K562 (cell line): ENCODE measurements at regions not wholly inside any gene's neighbourhood (a gene's known extent, or its start where the extent isn't known, plus 50 kb on each side); places are given as distances from the start of the nearest gene placed in this dataset.
A peak's percentile ranks its signal among the peaks of the same experiment; 100 is the strongest.

Experiments used
- ATAC-seq: fragments of 200-7000 bp; cut with Tn5 transposase; 3 replicates; pipeline ENCODE4 v1.9.1; 2020; ENCODE audit warnings: moderate library complexity
- BruUV-seq: library from RNA; stranded (reverse); fragments of 400-500 nt; replicated peaks from 2 replicates; lab custom pipeline; 2021; lab: Mats Ljungman, UMichigan
- CTCF ChIA-PET: fragments of 300-600 bp; formaldehyde crosslinking; extraction: SDS; loops from one replicate; lab custom pipeline; 2021; ENCODE audit warnings: low intra/inter-chr PET ratio; lab: Yijun Ruan, JAX
- POLR2A ChIA-PET: fragments of 300-600, 350-650 bp; sonication (Branson Sonifier 250); formaldehyde crosslinking; extraction: SDS; loops from one replicate; lab custom pipeline; 2021; ENCODE audit warnings: antibody characterized with exemption, inconsistent platforms; lab: Yijun Ruan, JAX
- DNase-seq, 4 experiments: peaks; one replicate each; pipeline versions ENCODE4 v3.0.0 to v3.0.0-alpha.2; 2011 to 2018; ENCODE audit warnings: low spot score in 3 of 4, mixed read lengths in 3 of 4; ENCODE audit errors: extremely low read depth in 1 of 4
- FAIRE-seq: peaks from 2 replicates; lab custom pipeline; 2011; peaks lifted over from hg19 to GRCh38; lab: Jason Lieb, UNC
- H2AFZ ChIP-seq: 2 replicates; pipeline ENCODE4 v1.6.0; 2011; ENCODE audit warnings: low read depth, low read length, control low read depth, inconsistent platforms
- H3K27ac ChIP-seq: fragments of 200-600 bp; 3 replicates; pipeline ENCODE4 v1.8.0; 2011; ENCODE audit warnings: low read depth, mild to moderate bottlenecking, control low read depth, inconsistent platforms, low read length, moderate library complexity, mixed read lengths; ENCODE audit errors: extremely low read depth
- H3K27me3 ChIP-seq, 2 experiments: fragments of 300-600 bp in 1 of 2; 2 replicates in 1 of 2; 3 replicates in 1 of 2; pipeline versions ENCODE4 v1.6.0 to v1.8.0; 2011; ENCODE audit warnings: inconsistent platforms in 2 of 2, low read length in 2 of 2, mild to moderate bottlenecking in 1 of 2, mixed read lengths in 1 of 2, moderate library complexity in 1 of 2; ENCODE audit not compliant: control insufficient read depth in 2 of 2, insufficient read depth in 2 of 2
- H3K36me3 ChIP-seq: fragments of 300-600 bp; 3 replicates; pipeline ENCODE4 v1.8.0; 2011; ENCODE audit warnings: mild to moderate bottlenecking, low read length, inconsistent platforms; ENCODE audit not compliant: control insufficient read depth, insufficient read depth
- H3K4me1 ChIP-seq, 2 experiments: fragments of 200-600 bp in 1 of 2; replicated peaks in 1 of 2; 2 replicates in 1 of 2; 3 replicates in 1 of 2; pipeline versions ENCODE4 v1.5.1 to v1.8.0; 2011; ENCODE audit warnings: inconsistent platforms in 2 of 2, low read length in 2 of 2, mild to moderate bottlenecking in 1 of 2, mixed read lengths in 1 of 2, moderate library complexity in 1 of 2; ENCODE audit not compliant: control insufficient read depth in 2 of 2, insufficient read depth in 2 of 2
- H3K4me2 ChIP-seq: 2 replicates; pipeline ENCODE4 v1.6.1; 2011; ENCODE audit warnings: low read length, control low read depth, inconsistent platforms, mixed read lengths; ENCODE audit not compliant: insufficient read depth
- H3K4me3 ChIP-seq: fragments of 200-600 bp; sonication (generic), shearing (Covaris generic); 2 replicates; pipeline ENCODE4 v1.5.1; 2016; ENCODE audit warnings: control low read depth, inconsistent platforms
- H3K79me2 ChIP-seq: fragments of 200-600 bp; 3 replicates; pipeline ENCODE4 v1.8.0; 2011; ENCODE audit warnings: low read length, inconsistent platforms; ENCODE audit not compliant: control insufficient read depth, insufficient read depth
- H3K9ac ChIP-seq, 2 experiments: 2 replicates each; pipeline versions ENCODE4 v1.6.0 to v1.6.1; 2011; ENCODE audit warnings: low read depth in 2 of 2, low read length in 2 of 2, control low read depth in 1 of 2, inconsistent platforms in 1 of 2, mild to moderate bottlenecking in 1 of 2, mixed read lengths in 1 of 2; ENCODE audit not compliant: insufficient read depth in 1 of 2
- H3K9me1 ChIP-seq: one replicate; pipeline ENCODE4 v1.6.0; 2011; ENCODE audit warnings: inconsistent platforms, mild to moderate bottlenecking, low read length, moderate library complexity; ENCODE audit not compliant: control insufficient read depth, insufficient read depth
- H3K9me3 ChIP-seq: replicated peaks from 2 replicates; pipeline ENCODE4 v1.5.1; 2011; ENCODE audit warnings: low read depth, low read length, inconsistent platforms; ENCODE audit not compliant: control insufficient read depth, insufficient read depth
- H4K20me1 ChIP-seq: replicated peaks from 2 replicates; pipeline ENCODE4 v1.6.1; 2011; ENCODE audit warnings: low read length, inconsistent platforms, mixed read lengths; ENCODE audit not compliant: control insufficient read depth, insufficient read depth
- BHLHE40 ChIP-seq: IDR thresholded peaks from 2 replicates; pipeline ENCODE4 v1.6.1; 2011; ENCODE audit warnings: low read length, improper control_type of control experiment
- PATZ1 ChIP-seq: fragments of 250-450 bp; sonication (Bioruptor Pico); IDR thresholded peaks from 2 replicates; pipeline ENCODE4 v1.5.0; 2020; ENCODE audit warnings: mild to moderate bottlenecking, borderline replicate concordance
- TCF7 ChIP-seq: sonication (generic); IDR thresholded peaks from 2 replicates; pipeline ENCODE4 v1.6.1; 2016; ENCODE audit warnings: antibody characterized with exemption, borderline replicate concordance
- XRCC3 ChIP-seq: fragments of 450-650 bp; IDR thresholded peaks from 2 replicates; pipeline ENCODE4 v1.6.1; 2017; ENCODE audit warnings: mild to moderate bottlenecking, moderate library complexity
- WGBS: fragments of 100-300 bp; shearing (Covaris generic); methylation state at CpG from one replicate; pipeline ENCODE4 v1.1.6; 2016; ENCODE audit warnings: low coverage, mixed read lengths; ENCODE audit not compliant: insufficient coverage; ENCODE audit errors: missing lambda C conversion rate; 5-methylcytosine and 5-hydroxymethylcytosine counted together
- in situ Hi-C: fragments of 300-500 bp; cut with MboI; formaldehyde crosslinking; loops from 4 replicates; pipeline ENCODE4 v1.15.0; 2018; ENCODE audit warnings: inconsistent platforms, mixed read lengths
- intact Hi-C: fragments of 100-400 bp; cut with micrococcal nuclease; formaldehyde crosslinking; loops from 2 replicates; pipeline ENCODE4 v1.14.2; 2022

GRCh38 chr18:2326999-2327398 lies 244.3 kb downstream of the METTL4 start:
- Histone ChIP-seq H3K4me1 (peaks cover 4 to 30% of the 10 kb centered on the region in 2 experiments; a peak in 4 of 5 replicates), H3K27me3 (no peaks in the 10 kb centered on the region), H3K9me3 (peaks cover 6% of the 10 kb centered on the region), H3K9me1 (no peaks in the 10 kb centered on the region), H3K36me3 (no peaks in the 10 kb centered on the region), H4K20me1 (no peaks in the 10 kb centered on the region), H3K27ac (no peak overlapping the region), H3K9ac (0 out of 4 replicates have a peak overlapping the region, but pooled peaks of 1 of the 2 experiments have one; percentile 31), H3K79me2 (no peaks in the 10 kb centered on the region), H3K4me3 (no peak overlapping the region), H2AFZ (peak overlapping the region; percentile 75), H3K4me2 (no peak overlapping the region)
- in situ Hi-C loops (no loop called here), intact Hi-C loops (loop anchor here (5.0 kb wide), 1 partner anchor 330 kb away; the partner anchor contains the start of gene SMCHD1)
- WGBS = 28% methylated on average over 6 of the region's 6 CpGs
- DNase-seq (no peak), FAIRE-seq (no peak), ATAC-seq (no peak; the same call in 1 of the 3 replicates)
- POLR2A ChIA-PET = interaction anchor here (0.6 to 2.6 kb wide), 6 partner anchors 9 to 246 kb away, joined by 3 to 16 read pairs (median 3); no protein-coding TSS in a partner anchor
- TF ChIP-seq PATZ1 (CRISPR knock-in tag) = no peak
- no peak for TF ChIP-seq BHLHE40
- TF ChIP-seq TCF7 = no peak
- TF ChIP-seq XRCC3 = no peak
- CTCF ChIA-PET = no interaction called here
- no TSS peak for BruUV-seq
